Nephron (organoid): ENCODE measurements at regions not wholly inside any gene's neighbourhood (a gene's known extent, or its start where the extent isn't known, plus 50 kb on each side); places are given as distances from the start of the nearest gene placed in this dataset.

Source experiments
- H3K27ac Mint-ChIP-seq, 3 experiments: 2 replicates each; pipeline ENCODE4 v1.8.0; 2020; ENCODE audit warnings: mixed read lengths in 3 of 3, mild to moderate bottlenecking in 2 of 3, moderate library complexity in 1 of 3
- H3K27me3 Mint-ChIP-seq: 2 replicates; pipeline ENCODE4 v1.8.0; 2021; ENCODE audit warnings: low read depth, mild to moderate bottlenecking, moderate library complexity, mixed read lengths
- H3K36me3 Mint-ChIP-seq: 2 replicates; pipeline ENCODE4 v1.8.0; 2020; ENCODE audit warnings: low read depth, mixed read lengths
- H3K4me1 Mint-ChIP-seq: 2 replicates; pipeline ENCODE4 v1.8.0; 2020; ENCODE audit warnings: mixed read lengths
- H3K4me3 Mint-ChIP-seq, 3 experiments: 2 replicates each; pipeline ENCODE4 v1.8.0; 2020; ENCODE audit warnings: mild to moderate bottlenecking in 3 of 3, mixed read lengths in 3 of 3, moderate library complexity in 2 of 3
- H3K9me3 Mint-ChIP-seq: 2 replicates; pipeline ENCODE4 v1.8.0; 2020; ENCODE audit warnings: mixed read lengths
- TF ChIP-seq, protein P1 (sequence below), 3 experiments: fragments of 200-600 bp; sonication (generic); IDR thresholded peaks; one replicate each; pipeline ENCODE4 v1.5.0; 2021; ENCODE audit warnings: antibody characterized with exemption in 3 of 3; ENCODE audit not compliant: unreplicated experiment in 3 of 3

GRCh38 chr4:187042251-187042650 is 318.6 kb upstream of the FAT1 start:
- no peaks in the 10 kb centered on the region for H3K36me3 Mint-ChIP-seq
- peaks cover 8% of the 10 kb centered on the region for H3K9me3 Mint-ChIP-seq
- no peak overlapping the region for H3K27ac Mint-ChIP-seq
- no peaks in the 10 kb centered on the region for H3K27me3 Mint-ChIP-seq
- TF ChIP-seq, protein P1, sequence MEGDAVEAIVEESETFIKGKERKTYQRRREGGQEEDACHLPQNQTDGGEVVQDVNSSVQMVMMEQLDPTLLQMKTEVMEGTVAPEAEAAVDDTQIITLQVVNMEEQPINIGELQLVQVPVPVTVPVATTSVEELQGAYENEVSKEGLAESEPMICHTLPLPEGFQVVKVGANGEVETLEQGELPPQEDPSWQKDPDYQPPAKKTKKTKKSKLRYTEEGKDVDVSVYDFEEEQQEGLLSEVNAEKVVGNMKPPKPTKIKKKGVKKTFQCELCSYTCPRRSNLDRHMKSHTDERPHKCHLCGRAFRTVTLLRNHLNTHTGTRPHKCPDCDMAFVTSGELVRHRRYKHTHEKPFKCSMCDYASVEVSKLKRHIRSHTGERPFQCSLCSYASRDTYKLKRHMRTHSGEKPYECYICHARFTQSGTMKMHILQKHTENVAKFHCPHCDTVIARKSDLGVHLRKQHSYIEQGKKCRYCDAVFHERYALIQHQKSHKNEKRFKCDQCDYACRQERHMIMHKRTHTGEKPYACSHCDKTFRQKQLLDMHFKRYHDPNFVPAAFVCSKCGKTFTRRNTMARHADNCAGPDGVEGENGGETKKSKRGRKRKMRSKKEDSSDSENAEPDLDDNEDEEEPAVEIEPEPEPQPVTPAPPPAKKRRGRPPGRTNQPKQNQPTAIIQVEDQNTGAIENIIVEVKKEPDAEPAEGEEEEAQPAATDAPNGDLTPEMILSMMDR (IDR thresholded peaks at IDR 0.05; ENCODE audit: unreplicated experiment in 3 of 3) = no peak
- H3K4me1 Mint-ChIP-seq = no peaks in the 10 kb centered on the region
- H3K4me3 Mint-ChIP-seq = no peak overlapping the region

GRCh38 chr4:187046471-187046870 is 322.8 kb upstream of the FAT1 start:
- Mint-ChIP-seq H3K4me1 (no peaks in the 10 kb centered on the region), H3K36me3 (no peaks in the 10 kb centered on the region), H3K9me3 (peaks cover 10% of the 10 kb centered on the region), H3K27me3 (no peaks in the 10 kb centered on the region), H3K4me3 (no peak overlapping the region), H3K27ac (no peak overlapping the region)
- TF ChIP-seq, protein P1 (IDR thresholded peaks at IDR 0.05; ENCODE audit: unreplicated experiment in 3 of 3) = no peak

DNA sequence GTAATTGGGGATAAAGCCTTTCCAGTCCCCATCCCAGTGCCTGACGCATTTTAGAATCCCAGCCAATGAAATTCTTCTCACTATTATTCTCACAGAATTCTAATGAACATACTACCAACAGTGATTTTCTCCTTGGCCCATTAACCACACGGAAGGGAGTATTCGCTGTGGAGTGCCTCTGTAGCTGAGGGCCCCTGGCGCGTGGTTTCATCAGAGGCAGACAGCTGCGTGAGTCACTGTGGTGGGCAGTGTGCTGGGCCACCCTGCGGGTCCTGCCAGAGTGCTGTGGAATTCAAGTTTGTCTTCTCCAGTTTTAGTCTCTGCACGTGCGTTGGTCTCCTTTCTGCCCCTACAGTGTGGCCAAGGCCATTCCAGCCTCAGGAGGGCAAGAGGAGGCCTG is 335.4 kb upstream of the FAT1 start:
- no peaks in the 10 kb centered on the region for H3K36me3 Mint-ChIP-seq
- TF ChIP-seq, protein P1 (IDR thresholded peaks at IDR 0.05; ENCODE audit: unreplicated experiment in 3 of 3) = no peak
- H3K27me3 Mint-ChIP-seq = no peaks in the 10 kb centered on the region
- no peak overlapping the region for H3K27ac Mint-ChIP-seq
- H3K4me1 Mint-ChIP-seq = peaks cover 8% of the 10 kb centered on the region
- H3K4me3 Mint-ChIP-seq = no peak overlapping the region
- no peaks in the 10 kb centered on the region for H3K9me3 Mint-ChIP-seq

DNA sequence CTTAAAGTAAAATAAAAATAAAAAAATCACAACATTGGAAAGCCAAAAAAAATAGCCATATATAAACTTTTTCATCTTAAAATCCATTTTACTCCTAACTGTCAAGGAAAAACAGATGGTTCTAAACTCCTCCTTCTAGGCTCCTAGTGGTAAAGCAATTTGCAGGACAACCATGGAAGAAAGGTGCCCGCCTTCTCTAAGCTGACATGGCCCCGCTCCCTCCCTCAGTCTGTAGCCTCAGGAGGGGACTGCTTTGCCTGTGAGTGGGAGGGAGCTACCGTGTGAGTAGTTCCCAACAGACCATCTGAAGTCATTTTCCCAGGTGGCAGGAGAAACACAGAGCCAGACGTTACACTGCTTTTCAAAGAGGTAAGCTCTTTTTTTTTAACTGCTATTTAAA is 336.2 kb upstream of the FAT1 start:
- TF ChIP-seq, protein P1 (IDR thresholded peaks at IDR 0.05; ENCODE audit: unreplicated experiment in 3 of 3) = no peak
- Mint-ChIP-seq H3K4me3 (no peak overlapping the region), H3K27me3 (no peaks in the 10 kb centered on the region), H3K9me3 (no peaks in the 10 kb centered on the region), H3K36me3 (no peaks in the 10 kb centered on the region), H3K4me1 (peaks cover 8% of the 10 kb centered on the region), H3K27ac (no peak overlapping the region)

DNA sequence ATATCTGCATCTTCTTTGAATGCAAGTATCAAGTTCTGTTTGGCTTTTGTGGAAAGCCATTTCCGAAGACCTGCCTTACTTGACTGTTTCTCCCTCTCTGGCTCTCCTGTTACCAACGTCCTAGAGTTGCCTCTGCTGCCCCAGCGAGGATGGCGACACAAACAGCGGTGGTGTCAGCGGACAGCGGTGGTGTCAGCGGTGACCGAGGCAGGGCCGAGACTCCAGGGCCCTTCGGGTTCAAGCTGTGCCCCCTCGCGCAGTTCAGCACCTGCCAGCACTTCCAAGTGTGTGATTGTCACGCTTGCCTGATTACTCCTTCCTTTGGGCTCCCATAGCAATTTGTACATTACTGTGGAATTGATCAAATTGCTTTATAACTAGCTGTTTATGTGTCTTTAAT is 336.9 kb upstream of the FAT1 start:
- no peak overlapping the region for H3K27ac Mint-ChIP-seq
- TF ChIP-seq, protein P1 (IDR thresholded peaks at IDR 0.05; ENCODE audit: unreplicated experiment in 3 of 3) = no peak
- H3K27me3 Mint-ChIP-seq = no peaks in the 10 kb centered on the region
- H3K4me1 Mint-ChIP-seq = peaks cover 11% of the 10 kb centered on the region
- no peak overlapping the region for H3K4me3 Mint-ChIP-seq
- no peaks in the 10 kb centered on the region for H3K36me3 Mint-ChIP-seq
- no peaks in the 10 kb centered on the region for H3K9me3 Mint-ChIP-seq

DNA sequence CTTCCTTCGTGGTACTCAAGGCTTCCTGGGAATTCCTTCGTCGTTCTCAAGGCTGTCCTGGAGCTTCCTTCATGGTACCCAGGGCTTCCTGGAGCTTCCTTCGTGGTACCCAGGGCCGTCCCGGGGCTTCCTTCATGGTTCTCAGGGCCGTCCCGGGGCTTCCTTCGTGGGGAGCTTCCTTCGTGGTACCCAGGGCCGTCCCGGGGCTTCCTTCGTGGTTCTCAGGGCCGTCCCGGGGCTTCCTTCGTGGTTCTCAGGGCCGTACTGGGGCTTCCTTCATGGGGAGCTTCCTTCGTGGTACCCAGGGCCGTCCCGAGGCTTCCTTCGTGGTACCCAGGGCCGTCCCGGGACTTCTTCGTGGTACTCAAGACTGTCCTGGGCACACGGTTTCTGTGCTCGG is 339.6 kb upstream of the FAT1 start:
- no peak overlapping the region for H3K4me3 Mint-ChIP-seq
- no peaks in the 10 kb centered on the region for H3K36me3 Mint-ChIP-seq
- H3K27me3 Mint-ChIP-seq = no peaks in the 10 kb centered on the region
- H3K9me3 Mint-ChIP-seq = no peaks in the 10 kb centered on the region
- TF ChIP-seq, protein P1 (IDR thresholded peaks at IDR 0.05; ENCODE audit: unreplicated experiment in 3 of 3) = no peak
- no peak overlapping the region for H3K27ac Mint-ChIP-seq
- H3K4me1 Mint-ChIP-seq = peaks cover 15% of the 10 kb centered on the region
